T-helper 2 cell treated with Interferon-gamma antibody and Interleukin-4, amounts not matched to agents 5 μg/mL and 100 μg/mL, for 36 hours (primary cell): ENCODE measurements at regions not wholly inside any gene's neighbourhood (a gene's known extent, or its start where the extent isn't known, plus 50 kb on each side); places are given as distances from the start of the nearest gene placed in this dataset.

Experiments
- DNase-seq: peaks from one replicate; pipeline ENCODE4 v3.0.0; 2021; ENCODE audit warnings: low spot score
- H3K27ac Mint-ChIP-seq: one replicate; pipeline ENCODE4 v1.8.0; 2021; ENCODE audit warnings: mild to moderate bottlenecking, mixed read lengths
- H3K27me3 Mint-ChIP-seq: one replicate; pipeline ENCODE4 v1.8.0; 2021; ENCODE audit warnings: low read depth, mixed read lengths
- H3K36me3 Mint-ChIP-seq: one replicate; pipeline ENCODE4 v1.8.0; 2021; ENCODE audit warnings: low read depth, mixed read lengths
- H3K4me1 Mint-ChIP-seq: one replicate; pipeline ENCODE4 v1.8.0; 2021; ENCODE audit warnings: low read depth, mixed read lengths
- H3K4me3 Mint-ChIP-seq: one replicate; pipeline ENCODE4 v1.8.0; 2022; ENCODE audit warnings: mild to moderate bottlenecking, moderate library complexity, mixed read lengths
- H3K9me3 Mint-ChIP-seq: one replicate; pipeline ENCODE4 v1.8.0; 2021; ENCODE audit warnings: mixed read lengths

DNA sequence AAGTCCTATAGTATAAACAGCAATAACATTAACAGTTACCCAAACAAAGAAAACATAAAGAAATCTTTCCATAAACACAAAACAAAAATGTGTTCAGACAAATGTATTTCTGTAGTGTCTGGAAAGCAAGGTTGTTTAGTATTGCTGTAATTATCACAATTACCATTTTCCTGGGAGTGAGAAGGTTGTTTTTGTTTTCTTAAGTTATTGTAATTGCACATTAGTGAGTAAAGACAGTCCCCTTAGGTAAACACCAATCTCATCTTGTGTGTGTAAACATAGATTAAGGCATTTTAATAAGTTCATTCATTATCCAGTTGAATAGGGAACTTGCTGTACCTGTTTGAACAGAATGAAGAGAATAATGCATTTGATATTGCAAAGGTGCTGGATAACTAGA is 356.9 kb upstream of the ADGRL4 start:
- Mint-ChIP-seq H3K4me3 (no peak overlapping the region), H3K27me3 (no peaks in the 10 kb centered on the region), H3K9me3 (no peaks in the 10 kb centered on the region), H3K27ac (no peak overlapping the region), H3K4me1 (no peaks in the 10 kb centered on the region), H3K36me3 (no peaks in the 10 kb centered on the region)
- no peak for DNase-seq

DNA sequence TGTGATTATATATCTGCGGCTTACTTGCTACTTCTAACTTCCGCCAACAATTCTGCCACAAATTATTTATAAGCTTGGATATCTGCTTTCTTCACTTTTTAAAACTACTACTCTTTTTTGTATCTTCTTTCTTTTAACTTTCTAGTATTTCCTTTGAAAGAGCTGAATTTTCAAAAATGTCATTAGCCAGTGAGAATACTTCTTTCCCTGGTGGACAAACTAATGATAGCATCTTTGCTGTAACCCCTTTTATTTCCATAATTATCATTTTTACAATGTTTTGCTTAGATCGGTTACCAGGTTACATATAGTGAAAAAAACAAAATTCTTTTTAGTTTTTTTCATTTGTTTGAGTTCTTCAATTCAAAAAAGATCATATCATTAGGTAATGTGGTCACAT is 355.9 kb upstream of the ADGRL4 start:
- Mint-ChIP-seq H3K27me3 (no peaks in the 10 kb centered on the region), H3K9me3 (no peaks in the 10 kb centered on the region), H3K27ac (no peak overlapping the region), H3K4me1 (no peaks in the 10 kb centered on the region), H3K4me3 (no peak overlapping the region), H3K36me3 (no peaks in the 10 kb centered on the region)
- no peak for DNase-seq

DNA sequence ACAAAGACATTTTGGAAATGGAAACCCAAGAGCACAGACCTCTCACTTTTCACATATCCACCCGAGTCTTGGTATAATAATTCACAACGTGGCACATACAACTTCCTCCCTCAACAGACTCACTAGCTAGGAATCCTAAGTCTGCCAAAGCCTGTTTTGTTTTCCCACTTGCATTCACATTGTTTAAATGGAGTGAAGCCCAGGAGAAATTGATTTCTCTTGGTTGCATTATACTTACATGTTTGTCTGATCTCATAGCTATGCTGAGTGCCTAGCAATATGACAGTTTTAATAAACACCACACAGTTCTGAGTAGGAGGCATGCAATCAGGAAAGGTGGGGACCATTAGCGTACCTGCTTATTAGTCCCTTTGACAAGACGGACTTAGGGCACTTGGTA is 348.6 kb upstream of the ADGRL4 start:
- Mint-ChIP-seq H3K27ac (no peak overlapping the region), H3K4me1 (no peaks in the 10 kb centered on the region)
- DNase-seq, result no peak

DNA sequence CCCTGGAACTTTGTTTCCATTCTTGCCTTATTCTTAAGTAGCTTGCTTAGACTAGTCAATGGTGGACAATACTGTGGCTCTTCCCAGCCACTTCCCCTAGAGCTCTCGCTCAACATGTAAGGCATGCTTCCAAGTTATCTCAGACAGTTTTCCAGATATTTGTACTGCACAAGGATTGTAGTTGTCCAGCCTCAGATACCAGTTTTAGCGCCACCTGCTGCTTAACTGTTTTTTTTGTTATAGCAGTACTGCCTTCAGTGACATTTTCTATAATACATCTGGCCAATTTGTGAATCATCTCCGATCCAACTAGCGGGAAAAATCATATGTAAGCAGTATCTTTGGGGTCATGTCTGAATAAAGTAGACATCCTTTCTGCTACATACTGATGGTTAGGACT is 346.7 kb upstream of the ADGRL4 start:
- no peak overlapping the region for H3K4me3 Mint-ChIP-seq
- H3K36me3 Mint-ChIP-seq, result no peaks in the 10 kb centered on the region
- no peak overlapping the region for H3K27ac Mint-ChIP-seq
- no peak for DNase-seq
- no peaks in the 10 kb centered on the region for H3K27me3 Mint-ChIP-seq
- no peaks in the 10 kb centered on the region for H3K4me1 Mint-ChIP-seq
- no peaks in the 10 kb centered on the region for H3K9me3 Mint-ChIP-seq

More for the DNA sequence above, 348.6 kb upstream of the ADGRL4 start:
- no peaks in the 10 kb centered on the region for H3K9me3 Mint-ChIP-seq
- H3K36me3 Mint-ChIP-seq, result no peaks in the 10 kb centered on the region
- H3K4me3 Mint-ChIP-seq, result no peak overlapping the region
- no peaks in the 10 kb centered on the region for H3K27me3 Mint-ChIP-seq

DNA sequence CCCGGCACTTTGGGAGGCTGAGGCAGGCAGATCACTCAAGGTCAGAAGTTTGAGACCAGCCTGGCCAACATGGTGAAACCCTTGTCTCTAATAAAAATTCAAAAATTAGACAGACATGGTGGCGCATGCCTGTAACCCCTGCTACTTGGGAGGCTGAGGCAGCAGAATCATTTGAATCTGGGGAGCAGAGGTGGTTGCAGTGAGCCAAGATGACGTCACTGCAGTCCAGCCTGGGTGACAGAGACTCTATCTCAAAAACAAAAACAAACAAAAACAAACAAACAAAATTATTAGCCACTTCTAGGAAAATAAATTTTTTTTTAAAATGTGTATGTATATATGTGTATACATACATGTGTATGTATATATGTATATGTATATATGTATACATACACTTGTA is 320.3 kb upstream of the ADGRL4 start:
- Mint-ChIP-seq H3K4me1 (no peaks in the 10 kb centered on the region), H3K4me3 (no peak overlapping the region), H3K36me3 (no peaks in the 10 kb centered on the region), H3K9me3 (no peaks in the 10 kb centered on the region), H3K27ac (no peak overlapping the region), H3K27me3 (no peaks in the 10 kb centered on the region)
- no peak for DNase-seq

DNA sequence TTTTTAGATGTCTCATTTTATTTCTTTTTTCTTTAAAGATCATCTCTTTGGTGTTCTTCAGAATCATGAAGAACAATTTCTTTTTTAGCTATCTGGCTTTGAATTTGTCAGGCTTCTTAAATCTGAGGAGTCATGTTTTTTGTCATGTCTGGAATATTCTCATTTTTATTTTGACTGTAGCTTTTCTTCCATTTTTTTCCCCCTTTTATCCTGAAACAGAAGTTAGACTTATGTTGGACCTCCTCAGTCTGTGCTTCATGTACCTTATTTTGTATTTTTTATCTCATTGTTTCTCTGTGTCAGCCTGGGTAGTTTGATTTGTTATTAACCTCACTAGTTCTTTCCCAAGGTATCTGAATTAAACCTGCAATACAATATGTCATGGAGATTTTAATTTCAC is 319.2 kb upstream of the ADGRL4 start:
- Mint-ChIP-seq H3K36me3 (no peaks in the 10 kb centered on the region), H3K4me1 (no peaks in the 10 kb centered on the region)
- DNase-seq, result no peak

DNA sequence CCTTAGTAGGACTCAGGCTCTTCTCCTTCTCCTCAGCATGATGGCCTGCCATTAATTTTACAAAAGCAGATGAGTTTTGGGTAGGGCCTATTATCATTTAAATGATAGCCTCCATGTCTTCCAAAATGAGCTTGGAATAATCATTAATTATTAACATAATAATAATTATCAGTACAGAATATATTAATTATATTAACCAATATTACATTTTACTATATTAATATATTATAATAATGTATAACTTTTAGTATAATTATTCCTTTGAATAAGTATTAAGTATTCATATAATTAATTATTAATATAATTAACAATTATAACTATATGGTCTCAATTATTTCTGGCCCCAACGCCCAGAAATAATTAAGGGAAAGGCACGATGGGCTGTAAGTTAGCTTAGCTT is 318.6 kb upstream of the ADGRL4 start:
- H3K4me1 Mint-ChIP-seq, result no peaks in the 10 kb centered on the region
- no peaks in the 10 kb centered on the region for H3K9me3 Mint-ChIP-seq
- H3K4me3 Mint-ChIP-seq, result no peak overlapping the region
- no peaks in the 10 kb centered on the region for H3K27me3 Mint-ChIP-seq
- no peak for DNase-seq
- no peak overlapping the region for H3K27ac Mint-ChIP-seq
- H3K36me3 Mint-ChIP-seq, result no peaks in the 10 kb centered on the region

More for the DNA sequence above, 319.2 kb upstream of the ADGRL4 start:
- Mint-ChIP-seq H3K9me3 (no peaks in the 10 kb centered on the region), H3K27ac (no peak overlapping the region), H3K4me3 (no peak overlapping the region), H3K27me3 (no peaks in the 10 kb centered on the region)

DNA sequence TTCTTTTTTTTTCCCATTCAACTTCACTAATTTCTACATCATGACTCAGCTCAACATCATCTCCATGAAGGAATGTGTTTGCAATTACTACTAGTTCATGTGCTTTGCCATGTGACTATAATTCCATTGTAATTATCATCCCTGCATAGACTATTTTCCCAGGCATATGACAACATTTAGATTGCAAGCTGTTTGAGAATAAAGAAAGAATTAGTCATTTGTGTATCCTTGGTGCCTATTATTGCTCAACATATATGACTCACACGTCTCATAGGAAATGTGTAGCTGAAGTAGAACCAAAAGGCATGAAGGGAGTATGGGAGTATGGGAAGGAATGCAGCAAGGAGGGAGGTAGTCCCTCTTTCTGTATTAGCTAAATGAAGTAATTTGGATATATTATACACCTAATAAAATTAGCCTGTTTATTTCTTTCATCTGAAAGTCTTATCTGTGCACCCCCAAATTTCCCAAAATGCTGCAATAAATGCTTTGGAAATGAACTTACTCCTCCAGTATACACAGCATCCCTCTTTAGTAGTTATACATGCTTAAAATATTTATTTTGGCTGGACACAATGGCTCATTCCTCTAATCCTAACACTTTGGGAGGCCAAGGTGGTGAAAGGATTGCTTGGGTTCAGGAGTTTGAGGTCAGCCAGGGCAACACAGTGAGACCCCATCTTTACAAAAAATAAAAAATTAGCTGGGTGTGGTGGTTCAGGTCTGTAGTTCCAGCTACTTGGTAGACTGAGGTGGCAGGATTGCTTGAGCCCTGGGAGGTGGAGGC is 316.9 kb upstream of the ADGRL4 start:
- Mint-ChIP-seq H3K27ac (no peak overlapping the region), H3K4me3 (no peak overlapping the region), H3K4me1 (no peaks in the 10 kb centered on the region), H3K36me3 (no peaks in the 10 kb centered on the region), H3K27me3 (no peaks in the 10 kb centered on the region), H3K9me3 (no peaks in the 10 kb centered on the region)
- DNase-seq, result no peak

DNA sequence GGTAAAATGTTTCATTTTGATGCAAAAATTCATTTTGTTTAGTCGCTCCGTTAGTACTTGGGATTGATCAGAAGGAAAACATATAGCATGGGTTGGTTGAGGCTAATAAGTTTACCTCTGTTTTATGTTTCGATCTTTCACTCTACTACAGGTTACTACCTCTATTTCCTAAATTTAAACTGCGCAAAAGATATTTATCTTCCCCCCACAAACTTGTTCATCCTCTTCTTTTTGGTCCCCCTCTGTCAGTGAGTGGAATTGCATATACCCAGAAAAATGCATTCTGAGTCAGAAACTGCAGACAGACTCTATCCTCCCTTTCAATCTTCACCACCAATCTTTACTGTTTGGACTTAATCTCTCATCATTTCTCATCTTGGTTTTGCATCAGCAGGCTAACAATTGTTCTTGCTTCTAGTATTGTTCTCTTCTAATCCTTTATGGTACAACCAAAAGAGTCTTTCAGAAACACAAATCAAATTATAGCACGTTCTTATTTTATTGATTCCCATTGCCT is 316.0 kb upstream of the ADGRL4 start:
- no peaks in the 10 kb centered on the region for H3K9me3 Mint-ChIP-seq
- no peaks in the 10 kb centered on the region for H3K4me1 Mint-ChIP-seq
- H3K27me3 Mint-ChIP-seq, result no peaks in the 10 kb centered on the region
- no peak overlapping the region for H3K27ac Mint-ChIP-seq
- H3K36me3 Mint-ChIP-seq, result no peaks in the 10 kb centered on the region
- DNase-seq, result no peak
- H3K4me3 Mint-ChIP-seq, result no peak overlapping the region

DNA sequence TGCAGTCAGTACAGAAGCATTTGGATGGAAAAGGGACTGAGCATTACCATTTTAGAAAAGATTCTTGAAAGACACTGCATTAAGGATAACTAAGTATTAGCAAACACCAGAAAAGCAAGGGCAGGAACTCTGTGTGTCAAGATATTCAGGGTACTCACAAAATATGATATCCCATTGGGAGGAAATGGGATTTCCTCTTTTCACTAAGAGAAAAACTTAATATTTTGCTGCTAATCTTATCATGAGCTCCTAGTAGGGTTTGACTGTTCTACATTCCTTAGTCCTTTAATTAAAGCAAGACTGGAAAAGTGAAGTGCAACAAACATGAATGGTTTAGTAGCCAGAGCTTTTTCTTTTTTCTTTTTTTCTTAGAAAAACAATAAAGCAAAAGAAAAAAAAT is 305.9 kb upstream of the ADGRL4 start:
- peaks cover 3% of the 10 kb centered on the region for H3K9me3 Mint-ChIP-seq
- H3K27ac Mint-ChIP-seq, result no peak overlapping the region
- H3K36me3 Mint-ChIP-seq, result no peaks in the 10 kb centered on the region
- DNase-seq, result no peak
- no peaks in the 10 kb centered on the region for H3K27me3 Mint-ChIP-seq
- no peak overlapping the region for H3K4me3 Mint-ChIP-seq
- no peaks in the 10 kb centered on the region for H3K4me1 Mint-ChIP-seq

DNA sequence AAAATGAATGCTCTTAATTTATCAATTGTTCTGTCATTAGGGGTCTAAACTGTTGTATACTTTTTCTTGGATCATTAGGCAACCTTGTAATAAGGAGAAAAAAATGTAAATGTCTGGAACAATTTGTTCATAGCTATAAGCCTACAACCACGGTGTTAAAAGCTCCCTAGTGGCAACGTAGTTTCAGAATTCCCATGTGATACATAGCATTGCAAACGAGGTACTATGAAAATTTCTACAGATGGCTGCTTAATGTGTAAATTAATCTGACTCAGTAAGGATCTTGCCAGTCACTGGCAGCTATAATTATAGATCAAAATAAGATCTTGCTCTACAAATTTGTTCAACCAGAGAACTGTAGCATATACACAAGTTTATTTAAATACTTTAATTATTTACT is 304.1 kb upstream of the ADGRL4 start:
- peaks cover 3% of the 10 kb centered on the region for H3K9me3 Mint-ChIP-seq
- DNase-seq, result no peak
- H3K36me3 Mint-ChIP-seq, result no peaks in the 10 kb centered on the region
- no peak overlapping the region for H3K4me3 Mint-ChIP-seq
- H3K4me1 Mint-ChIP-seq, result no peaks in the 10 kb centered on the region
- no peak overlapping the region for H3K27ac Mint-ChIP-seq
- no peaks in the 10 kb centered on the region for H3K27me3 Mint-ChIP-seq

DNA sequence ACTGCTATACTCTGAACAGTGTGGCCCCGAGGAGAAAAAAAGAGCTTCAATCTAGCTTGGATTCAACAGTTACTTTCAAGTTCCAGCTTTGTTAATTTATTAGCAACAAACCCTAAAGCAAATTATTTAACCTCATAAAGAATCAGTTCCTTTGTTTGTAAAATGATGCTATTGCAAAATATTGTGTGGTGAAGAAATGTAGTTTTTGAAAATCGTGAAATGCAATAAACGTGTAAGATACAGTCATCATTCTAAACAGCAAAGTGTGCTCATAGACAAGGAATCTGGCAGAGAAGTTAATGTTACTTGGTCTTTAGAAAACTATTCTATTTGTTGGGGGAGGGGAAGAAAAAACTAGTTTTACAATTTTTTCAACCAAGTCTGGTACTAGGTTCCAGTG is 297.6 kb upstream of the ADGRL4 start:
- no peaks in the 10 kb centered on the region for H3K27me3 Mint-ChIP-seq
- H3K27ac Mint-ChIP-seq, result no peak overlapping the region
- H3K4me3 Mint-ChIP-seq, result no peak overlapping the region
- no peaks in the 10 kb centered on the region for H3K36me3 Mint-ChIP-seq
- no peaks in the 10 kb centered on the region for H3K9me3 Mint-ChIP-seq
- no peaks in the 10 kb centered on the region for H3K4me1 Mint-ChIP-seq
- DNase-seq, result no peak

DNA sequence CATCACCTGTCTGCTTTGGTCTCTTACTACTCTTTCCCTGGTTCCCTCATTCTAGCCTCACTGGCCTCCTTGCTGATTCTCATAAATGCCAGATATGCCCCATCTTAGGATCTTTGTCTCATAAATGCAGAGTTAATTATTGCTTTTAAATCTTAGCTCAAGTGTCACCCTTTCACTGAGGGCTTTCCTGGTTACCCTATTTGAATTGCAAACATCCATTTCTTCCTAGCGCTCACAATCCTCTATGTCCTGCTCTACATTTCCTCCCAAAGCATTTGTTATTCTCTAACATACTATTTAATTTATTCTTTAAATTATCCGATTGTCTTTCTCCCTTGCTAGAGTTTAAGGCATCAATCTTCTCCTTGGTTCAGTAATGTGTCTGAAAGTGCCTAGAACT is 296.5 kb upstream of the ADGRL4 start:
- H3K27me3 Mint-ChIP-seq, result no peaks in the 10 kb centered on the region

DNA sequence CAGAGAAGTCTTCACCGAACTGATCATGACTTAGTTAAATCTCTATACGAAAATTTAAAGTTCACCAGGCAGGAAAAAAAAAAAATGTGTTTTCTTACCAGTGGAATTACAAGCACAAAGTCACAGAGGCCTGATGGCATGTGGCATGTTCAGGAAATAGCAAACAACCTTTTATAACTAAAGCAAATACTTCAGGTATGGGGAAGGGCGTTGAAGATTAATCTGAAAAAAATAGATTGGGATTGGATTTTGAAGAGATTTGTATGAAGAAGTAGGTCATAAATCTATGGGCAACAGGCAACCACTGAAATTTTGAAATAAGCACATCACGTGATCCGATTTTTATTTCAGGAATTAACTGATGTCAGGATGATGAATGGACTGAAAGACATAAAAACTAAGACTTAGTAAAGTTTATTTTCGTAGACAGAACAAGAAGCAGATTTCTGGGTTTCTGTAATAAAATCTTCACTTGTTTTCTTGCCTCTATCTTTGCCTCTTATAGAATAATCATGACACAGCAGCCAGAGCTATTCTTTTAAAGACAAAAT is 295.9 kb upstream of the ADGRL4 start:
- H3K9me3 Mint-ChIP-seq, result no peaks in the 10 kb centered on the region
- DNase-seq, result no peak
- H3K36me3 Mint-ChIP-seq, result no peaks in the 10 kb centered on the region
- no peaks in the 10 kb centered on the region for H3K4me1 Mint-ChIP-seq
- no peak overlapping the region for H3K27ac Mint-ChIP-seq
- H3K4me3 Mint-ChIP-seq, result no peak overlapping the region
- no peaks in the 10 kb centered on the region for H3K27me3 Mint-ChIP-seq

More for the DNA sequence above, 296.5 kb upstream of the ADGRL4 start:
- no peak overlapping the region for H3K4me3 Mint-ChIP-seq
- no peaks in the 10 kb centered on the region for H3K9me3 Mint-ChIP-seq
- no peak for DNase-seq
- no peak overlapping the region for H3K27ac Mint-ChIP-seq
- H3K36me3 Mint-ChIP-seq, result no peaks in the 10 kb centered on the region
- no peaks in the 10 kb centered on the region for H3K4me1 Mint-ChIP-seq

DNA sequence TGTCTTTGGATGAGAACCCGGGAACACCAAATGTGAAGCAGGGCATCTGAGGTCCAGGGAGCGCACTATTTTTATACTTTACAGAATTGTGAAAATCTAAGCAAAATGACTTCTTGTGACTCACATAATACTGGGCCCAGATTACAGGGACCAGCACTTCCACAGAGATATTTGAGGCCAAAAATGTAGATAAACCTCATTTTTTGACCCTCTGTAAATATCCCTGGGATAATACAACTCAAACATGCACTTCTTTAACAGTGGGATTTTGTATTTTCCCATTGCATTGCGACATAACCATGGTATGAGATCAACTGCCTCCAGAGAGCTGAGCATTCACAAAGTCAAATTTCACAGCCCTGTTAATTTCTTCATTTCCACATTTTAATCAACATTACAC is 289.4 kb upstream of the ADGRL4 start:
- no peak overlapping the region for H3K27ac Mint-ChIP-seq

More for the DNA sequence above, 289.4 kb upstream of the ADGRL4 start:
- Mint-ChIP-seq H3K9me3 (peaks cover 5% of the 10 kb centered on the region), H3K27me3 (no peaks in the 10 kb centered on the region), H3K4me3 (no peak overlapping the region), H3K36me3 (no peaks in the 10 kb centered on the region), H3K4me1 (no peaks in the 10 kb centered on the region)
- DNase-seq, result no peak
